ENCODE measurements at regions not wholly inside any gene's neighbourhood (a gene's known extent, or its start where the extent isn't known, plus 50 kb on each side); places are given as distances from the start of the nearest gene placed in this dataset.

DNA sequence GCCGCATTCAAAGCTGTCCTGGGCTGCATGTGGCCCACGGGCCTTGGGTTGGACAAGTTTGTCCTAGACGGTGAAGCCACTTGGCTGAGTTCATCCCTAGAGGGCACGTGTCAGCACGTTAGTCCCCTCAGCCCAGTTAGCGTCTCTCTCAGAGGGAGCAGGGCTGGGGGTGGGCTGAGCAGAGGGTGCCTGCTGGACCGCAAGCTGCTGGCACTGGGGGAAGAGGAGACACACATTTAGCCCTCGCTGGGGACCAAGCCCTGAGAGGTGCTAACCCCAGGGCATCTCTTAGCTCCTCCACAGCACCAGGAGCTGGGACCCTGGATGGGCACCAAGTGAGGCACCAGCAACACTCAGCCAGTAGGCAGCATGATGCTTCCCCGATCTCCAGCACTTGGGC, 107.0 kb downstream of the SHANK2 start:
- no peak for FAIRE-seq
- intact Hi-C loops (cut with micrococcal nuclease): no loop called here
- BruUV-seq (replicated peaks): no TSS peak
- in situ Hi-C loops (cut with MboI): no loop called here
- no peaks in the 10 kb centered on the region for H3K9me3 ChIP-seq (replicated peaks; ENCODE audit: control insufficient read depth, insufficient read depth, low read depth, low read length)
- no peaks in the 10 kb centered on the region; the same call in 1 of the 2 replicates for H4K20me1 ChIP-seq (replicated peaks; ENCODE audit: control insufficient read depth, insufficient read depth, low read length)
- no peak for TF ChIP-seq TBP (optimal IDR thresholded peaks at IDR 0.05; ENCODE audit: low read depth, low read length)
- TF ChIP-seq ZNF311 (CRISPR knock-in tag; IDR thresholded peaks at IDR 0.05): no peak
- no peak for TF ChIP-seq POLR2AphosphoS5 (IDR thresholded peaks at IDR 0.05; ENCODE audit: control insufficient read depth, insufficient read depth, low read depth, low read length)
- TF ChIP-seq CREB1 (IDR thresholded peaks at IDR 0.05): no peak
- no peak for TF ChIP-seq CREB1 (CRISPR knock-in tag; IDR thresholded peaks at IDR 0.05)
- TF ChIP-seq, protein P1, sequence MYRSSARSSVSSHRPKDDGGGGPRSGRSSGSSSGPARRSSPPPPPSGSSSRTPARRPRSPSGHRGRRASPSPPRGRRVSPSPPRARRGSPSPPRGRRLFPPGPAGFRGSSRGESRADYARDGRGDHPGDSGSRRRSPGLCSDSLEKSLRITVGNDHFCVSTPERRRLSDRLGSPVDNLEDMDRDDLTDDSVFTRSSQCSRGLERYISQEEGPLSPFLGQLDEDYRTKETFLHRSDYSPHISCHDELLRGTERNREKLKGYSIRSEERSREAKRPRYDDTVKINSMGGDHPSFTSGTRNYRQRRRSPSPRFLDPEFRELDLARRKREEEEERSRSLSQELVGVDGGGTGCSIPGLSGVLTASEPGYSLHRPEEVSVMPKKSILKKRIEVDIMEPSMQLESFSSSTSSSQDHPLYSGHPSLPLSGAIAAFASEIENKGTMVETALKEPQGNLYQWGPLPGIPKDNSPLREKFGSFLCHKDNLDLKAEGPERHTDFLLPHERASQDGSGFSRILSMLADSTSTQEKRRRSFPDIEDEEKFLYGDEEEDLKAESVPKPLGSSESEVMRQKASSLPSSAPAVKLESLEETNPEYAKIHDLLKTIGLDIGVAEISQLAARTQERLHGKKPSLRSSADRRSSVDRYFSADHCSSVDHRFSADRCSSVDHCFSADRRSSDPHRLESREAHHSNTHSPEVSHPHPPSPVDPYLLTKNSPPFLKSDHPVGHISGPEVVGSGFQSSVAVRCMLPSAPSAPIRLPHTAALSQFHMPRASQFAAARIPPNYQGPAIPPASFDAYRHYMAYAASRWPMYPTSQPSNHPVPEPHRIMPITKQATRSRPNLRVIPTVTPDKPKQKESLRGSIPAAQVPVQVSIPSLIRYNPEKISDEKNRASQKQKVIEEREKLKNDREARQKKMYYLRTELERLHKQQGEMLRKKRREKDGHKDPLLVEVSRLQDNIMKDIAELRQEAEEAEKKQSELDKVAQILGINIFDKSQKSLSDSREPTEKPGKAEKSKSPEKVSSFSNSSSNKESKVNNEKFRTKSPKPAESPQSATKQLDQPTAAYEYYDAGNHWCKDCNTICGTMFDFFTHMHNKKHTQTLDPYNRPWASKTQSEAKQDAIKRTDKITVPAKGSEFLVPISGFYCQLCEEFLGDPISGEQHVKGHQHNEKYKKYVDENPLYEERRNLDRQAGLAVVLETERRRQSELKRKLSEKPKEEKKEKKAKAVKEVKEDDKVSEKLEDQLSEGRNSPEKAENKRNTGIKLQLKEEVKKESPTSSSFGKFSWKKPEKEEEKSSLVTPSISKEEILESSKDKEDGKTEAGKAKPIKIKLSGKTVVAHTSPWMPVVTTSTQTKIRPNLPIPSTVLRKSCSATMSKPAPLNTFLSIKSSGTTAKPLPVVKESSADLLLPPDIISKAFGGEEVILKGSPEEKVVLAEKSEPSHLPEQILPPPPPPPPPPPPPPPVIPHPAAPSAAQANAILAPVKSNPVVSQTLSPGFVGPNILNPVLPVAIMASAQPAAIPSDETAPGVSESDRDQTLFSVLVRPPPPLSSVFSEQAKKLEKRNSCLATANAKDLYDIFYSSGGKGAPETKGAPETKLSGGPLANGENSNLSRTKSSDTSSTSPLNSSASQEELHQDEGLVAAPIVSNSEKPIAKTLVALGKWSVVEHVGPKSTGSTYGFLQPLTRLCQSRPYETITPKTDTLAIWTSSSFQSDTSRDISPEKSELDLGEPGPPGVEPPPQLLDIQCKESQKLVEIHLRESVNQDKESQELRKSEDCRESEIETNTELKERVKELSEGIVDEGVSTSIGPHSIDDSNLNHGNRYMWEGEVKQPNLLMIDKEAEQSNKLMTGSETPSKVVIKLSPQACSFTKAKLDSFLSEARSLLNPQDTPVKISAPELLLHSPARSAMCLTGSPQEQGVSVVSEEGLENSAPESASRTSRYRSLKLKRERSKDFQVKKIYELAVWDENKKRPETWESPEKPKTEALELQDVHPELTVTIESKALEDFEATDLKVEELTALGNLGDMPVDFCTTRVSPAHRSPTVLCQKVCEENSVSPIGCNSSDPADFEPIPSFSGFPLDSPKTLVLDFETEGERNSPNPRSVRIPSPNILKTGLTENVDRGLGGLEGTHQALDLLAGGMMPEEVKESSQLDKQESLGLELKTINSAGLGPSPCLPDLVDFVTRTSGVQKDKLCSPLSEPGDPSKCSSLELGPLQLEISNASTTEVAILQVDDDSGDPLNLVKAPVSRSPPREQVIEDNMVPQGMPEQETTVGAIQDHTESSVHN (IDR thresholded peaks at IDR 0.05; ENCODE audit: borderline replicate concordance in 1 of 2, low read depth in 1 of 2): no peak
- no peak for TF ChIP-seq HNRNPL (IDR thresholded peaks at IDR 0.05; ENCODE audit: low read depth, low read length)
- no peak for TF ChIP-seq MTA3 (IDR thresholded peaks at IDR 0.05; ENCODE audit: borderline replicate concordance)
- peaks cover 9 to 37% of the 10 kb centered on the region in 2 experiments; a peak in 3 of 5 replicates for H3K27me3 ChIP-seq (ENCODE audit: control insufficient read depth in 2 of 2, insufficient read depth in 2 of 2, low read length in 2 of 2)
- DNase-seq (ENCODE audit: extremely low read depth in 1 of 4, low spot score in 3 of 4): no peak
- H3K9ac ChIP-seq (ENCODE audit: insufficient read depth in 1 of 2, low read depth in 2 of 2, low read length in 2 of 2): no peak overlapping the region
- no peaks in the 10 kb centered on the region for H3K36me3 ChIP-seq (ENCODE audit: control insufficient read depth, insufficient read depth, low read length)
- H3K79me2 ChIP-seq (ENCODE audit: control insufficient read depth, insufficient read depth, low read length): no peaks in the 10 kb centered on the region
- H2AFZ ChIP-seq (ENCODE audit: low read depth, low read length): no peak overlapping the region
- no peak for ATAC-seq
- WGBS (ENCODE audit: insufficient coverage, low coverage, missing lambda C conversion rate): 2% methylated on average over 9 of the region's 9 CpGs
- H3K4me3 ChIP-seq: no peak overlapping the region
- no peak overlapping the region for H3K4me2 ChIP-seq (ENCODE audit: insufficient read depth, low read length)
- ChIA-PET CTCF (ENCODE audit: low intra/inter-chr PET ratio) (no interaction called here), POLR2A (no interaction called here)
- no peaks in the 10 kb centered on the region for H3K9me1 ChIP-seq (ENCODE audit: control insufficient read depth, insufficient read depth, low read length)
- H3K4me1 ChIP-seq (replicated peaks in 1 of 2; ENCODE audit: control insufficient read depth in 2 of 2, insufficient read depth in 2 of 2, low read length in 2 of 2): no peaks in the 10 kb centered on the region; a peak in 2 of 5 replicates
- H3K27ac ChIP-seq (ENCODE audit: extremely low read depth, low read depth, low read length): no peak overlapping the region
